Large intestine (tissue), 3 donors: ENCODE measurements at regions not wholly inside any gene's neighbourhood (a gene's known extent, or its start where the extent isn't known, plus 50 kb on each side); places are given as distances from the start of the nearest gene placed in this dataset.

Experiments used
- DNase-seq, 2 donors: peaks; one replicate each; pipeline versions ENCODE4 v3.0.0 to v3.0.0-alpha.2; 2013
- H3K27ac ChIP-seq: one replicate; pipeline ENCODE4 v1.5.1; 2013; ENCODE audit warnings: low read length
- H3K27me3 ChIP-seq: 2 replicates; pipeline ENCODE4 v1.6.1; 2013; ENCODE audit warnings: low read length; ENCODE audit not compliant: control insufficient read depth, insufficient read depth
- H3K36me3 ChIP-seq: 2 replicates; pipeline ENCODE4 v1.6.1; 2013; ENCODE audit warnings: low read length; ENCODE audit not compliant: control insufficient read depth, insufficient read depth
- H3K4me1 ChIP-seq: one replicate; pipeline ENCODE4 v1.6.1; 2013; ENCODE audit warnings: low read length; ENCODE audit not compliant: control insufficient read depth, insufficient read depth
- H3K4me3 ChIP-seq: one replicate; pipeline ENCODE4 v1.5.1; 2013; ENCODE audit warnings: low read length
- H3K9me3 ChIP-seq: one replicate; pipeline ENCODE4 v1.6.1; 2013; ENCODE audit warnings: mild to moderate bottlenecking, low read depth, low read length, moderate library complexity; ENCODE audit not compliant: control insufficient read depth
- WGBS: methylation state at CpG from one replicate; pipeline ENCODE4 v1.1.5; 2013; ENCODE audit warnings: low lambda C conversion rate; ENCODE audit not compliant: insufficient coverage; 5-methylcytosine and 5-hydroxymethylcytosine counted together

DNA sequence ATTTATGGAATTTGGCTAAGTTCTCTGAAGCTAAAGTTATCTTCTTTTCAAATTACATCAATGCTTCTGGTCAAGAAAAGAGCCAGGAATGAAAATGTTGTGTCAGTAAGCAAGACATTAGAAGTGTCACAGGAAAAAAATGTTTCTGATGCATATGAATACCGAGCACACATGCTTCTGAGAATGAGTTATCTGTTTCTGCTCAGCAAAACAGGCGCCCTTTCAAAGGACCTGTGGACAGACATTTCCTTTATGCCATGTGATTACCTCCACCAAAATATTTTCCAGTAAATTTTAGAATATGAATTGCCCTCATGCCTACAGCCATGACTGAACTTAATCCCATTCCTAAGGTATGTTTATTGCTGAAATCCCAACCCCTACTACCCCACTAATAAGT lies 55.4 kb upstream of the RNF180 start:
- H3K4me3 ChIP-seq: no peak overlapping the region
- WGBS: no CpG with 5 or more reads among the region's 2 CpGs
- no peak overlapping the region for H3K27ac ChIP-seq
- H3K36me3 ChIP-seq: no peaks in the 10 kb centered on the region
- H3K27me3 ChIP-seq: no peaks in the 10 kb centered on the region
- no peaks in the 10 kb centered on the region for H3K9me3 ChIP-seq
- no peaks in the 10 kb centered on the region for H3K4me1 ChIP-seq
- no peak for DNase-seq

DNA sequence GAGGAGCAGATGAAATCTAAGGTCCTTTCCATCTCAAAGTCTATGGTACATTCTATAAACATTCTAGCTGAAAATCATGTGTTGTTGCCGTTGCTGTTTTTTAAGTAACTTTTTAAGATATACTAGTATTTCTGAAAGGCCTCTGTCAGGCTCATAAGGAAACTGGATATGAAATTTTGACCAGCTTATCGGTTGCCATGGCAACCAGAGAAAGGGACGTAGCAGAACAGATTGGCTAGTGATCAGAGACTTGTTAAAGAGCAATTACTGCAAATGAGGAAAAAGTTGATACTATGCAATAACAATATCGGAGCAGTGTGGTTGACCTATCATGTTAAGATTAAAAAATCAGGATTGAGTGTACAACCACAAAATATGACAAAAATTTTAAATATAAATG lies 57.0 kb upstream of the RNF180 start:
- Histone ChIP-seq H3K4me1 (no peaks in the 10 kb centered on the region), H3K27me3 (no peaks in the 10 kb centered on the region), H3K36me3 (no peaks in the 10 kb centered on the region), H3K4me3 (no peak overlapping the region), H3K9me3 (no peaks in the 10 kb centered on the region), H3K27ac (no peak overlapping the region)
- 100% methylated on average over 3 of the region's 4 CpGs for WGBS
- DNase-seq: no peak

DNA sequence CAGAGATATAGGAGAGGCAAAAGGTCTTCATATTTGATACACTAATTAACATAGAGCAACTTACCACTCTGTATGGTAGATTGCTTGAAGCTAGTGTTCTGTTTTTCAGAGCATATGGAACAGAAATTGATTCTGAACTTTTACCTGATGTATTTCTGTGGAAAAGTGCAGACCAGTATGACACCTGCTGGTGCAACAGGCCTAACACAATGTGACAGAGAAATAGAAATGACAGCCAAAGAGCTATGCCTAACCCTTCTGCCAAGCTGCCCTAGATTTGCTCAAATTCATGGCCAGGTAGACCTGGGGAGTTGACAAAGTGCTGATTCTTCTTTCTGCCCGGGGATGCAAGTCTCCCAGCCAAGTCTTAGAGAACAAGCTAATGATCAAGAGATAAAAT lies 65.4 kb upstream of the RNF180 start:
- WGBS: no CpG with 5 or more reads among the region's 1 CpG
- no peaks in the 10 kb centered on the region for H3K4me1 ChIP-seq
- no peak for DNase-seq

DNA sequence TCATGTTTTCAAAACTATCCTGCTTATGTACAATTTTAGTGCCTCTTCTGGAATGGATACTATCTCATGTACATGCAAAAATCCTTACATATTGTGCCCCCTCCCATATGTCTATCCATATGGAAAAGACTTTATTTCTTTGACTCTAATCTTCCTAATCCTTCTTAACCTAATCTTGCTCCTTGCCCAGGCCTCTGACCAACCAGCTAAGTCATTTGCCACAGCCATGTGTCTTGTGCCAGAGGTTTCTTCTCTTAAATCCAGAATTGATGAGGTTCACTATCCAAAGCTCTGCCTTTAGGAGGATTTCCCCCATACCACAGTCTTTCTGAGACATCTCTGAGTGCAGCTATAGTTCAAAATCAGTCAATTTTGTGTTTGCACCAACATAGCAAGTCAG lies 68.9 kb upstream of the RNF180 start:
- H3K9me3 ChIP-seq: no peaks in the 10 kb centered on the region
- H3K36me3 ChIP-seq: no peaks in the 10 kb centered on the region
- H3K27ac ChIP-seq: no peak overlapping the region
- no peaks in the 10 kb centered on the region for H3K27me3 ChIP-seq
- no peaks in the 10 kb centered on the region for H3K4me1 ChIP-seq
- no peak overlapping the region for H3K4me3 ChIP-seq
- DNase-seq: no peak

More for the DNA sequence above, 65.4 kb upstream of the RNF180 start:
- Histone ChIP-seq H3K4me3 (no peak overlapping the region), H3K9me3 (no peaks in the 10 kb centered on the region), H3K27me3 (no peaks in the 10 kb centered on the region), H3K27ac (no peak overlapping the region), H3K36me3 (no peaks in the 10 kb centered on the region)

DNA sequence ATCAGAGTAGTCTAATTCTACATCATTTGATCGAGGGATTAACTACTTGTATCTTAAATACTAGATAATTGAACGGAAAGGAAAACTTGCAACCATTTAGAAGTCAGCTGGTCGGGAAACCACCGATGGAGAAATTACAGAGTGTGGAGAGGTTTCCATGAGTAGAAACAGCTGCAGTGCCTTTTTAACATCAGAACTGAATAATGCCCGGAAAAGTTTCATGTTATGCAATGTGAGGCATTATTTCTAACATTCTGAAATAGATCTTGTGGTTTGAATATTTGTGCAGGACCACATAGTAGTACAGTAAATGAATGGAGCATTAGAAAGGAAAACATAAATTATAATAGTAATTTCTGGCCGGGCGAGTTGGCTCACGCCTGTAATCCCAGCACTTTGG lies 88.1 kb upstream of the RNF180 start:
- no peak overlapping the region for H3K27ac ChIP-seq
- no peaks in the 10 kb centered on the region for H3K4me1 ChIP-seq
- no peak overlapping the region for H3K4me3 ChIP-seq
- H3K36me3 ChIP-seq: no peaks in the 10 kb centered on the region
- DNase-seq: no peak
- no peaks in the 10 kb centered on the region for H3K9me3 ChIP-seq
- WGBS: no CpG with 5 or more reads among the region's 8 CpGs
- H3K27me3 ChIP-seq: no peaks in the 10 kb centered on the region

DNA sequence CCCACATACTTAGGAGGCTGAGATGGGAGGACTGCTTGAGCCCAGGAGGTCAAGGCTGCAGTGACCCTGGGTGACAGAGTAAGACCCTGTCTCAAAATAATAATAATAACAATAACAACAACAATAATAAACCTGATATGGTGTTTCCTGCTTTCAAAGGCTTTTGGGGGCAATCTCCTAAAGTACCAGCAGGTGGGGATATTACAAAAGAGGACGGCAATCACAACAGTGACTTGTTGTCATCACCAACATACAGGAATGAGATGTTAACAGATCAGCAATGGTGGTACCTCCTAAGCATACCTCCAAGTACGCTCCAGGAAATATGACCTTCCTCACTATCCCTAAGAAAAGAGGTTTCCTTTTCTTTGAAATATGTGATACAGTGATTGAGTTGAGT lies 91.1 kb upstream of the RNF180 start:
- H3K27ac ChIP-seq: no peak overlapping the region
- H3K27me3 ChIP-seq: no peaks in the 10 kb centered on the region
- 67% methylated on average over 1 of the region's 2 CpGs for WGBS
- H3K36me3 ChIP-seq: no peaks in the 10 kb centered on the region
- no peak overlapping the region for H3K4me3 ChIP-seq
- H3K9me3 ChIP-seq: no peaks in the 10 kb centered on the region
- H3K4me1 ChIP-seq: no peaks in the 10 kb centered on the region
- peak in 1 of 2 donors; percentile 7 for DNase-seq

DNA sequence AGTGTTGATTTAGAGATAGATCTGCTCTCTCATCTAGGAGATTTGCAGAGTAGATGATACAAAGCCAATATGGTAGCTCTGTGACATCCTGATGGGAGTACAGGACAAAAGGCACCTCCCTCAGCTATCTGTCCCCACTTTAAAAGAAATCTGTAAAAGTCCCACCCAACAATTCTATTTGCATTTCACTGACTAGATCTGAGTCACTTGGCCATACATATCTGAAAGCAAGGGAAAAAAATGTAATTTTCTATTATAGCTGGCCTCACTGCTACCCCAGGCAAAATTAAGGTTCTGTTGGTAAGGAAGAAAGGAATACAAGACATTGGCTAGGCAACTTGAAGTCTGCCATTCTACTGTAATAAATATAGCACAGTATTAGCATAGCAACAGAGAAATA lies 96.2 kb upstream of the RNF180 start:
- DNase-seq: no peak
- no peak overlapping the region for H3K4me3 ChIP-seq
- no peaks in the 10 kb centered on the region for H3K27me3 ChIP-seq
- H3K27ac ChIP-seq: no peak overlapping the region
- H3K36me3 ChIP-seq: no peaks in the 10 kb centered on the region
- H3K9me3 ChIP-seq: peaks cover 2% of the 10 kb centered on the region
- no peaks in the 10 kb centered on the region for H3K4me1 ChIP-seq

DNA sequence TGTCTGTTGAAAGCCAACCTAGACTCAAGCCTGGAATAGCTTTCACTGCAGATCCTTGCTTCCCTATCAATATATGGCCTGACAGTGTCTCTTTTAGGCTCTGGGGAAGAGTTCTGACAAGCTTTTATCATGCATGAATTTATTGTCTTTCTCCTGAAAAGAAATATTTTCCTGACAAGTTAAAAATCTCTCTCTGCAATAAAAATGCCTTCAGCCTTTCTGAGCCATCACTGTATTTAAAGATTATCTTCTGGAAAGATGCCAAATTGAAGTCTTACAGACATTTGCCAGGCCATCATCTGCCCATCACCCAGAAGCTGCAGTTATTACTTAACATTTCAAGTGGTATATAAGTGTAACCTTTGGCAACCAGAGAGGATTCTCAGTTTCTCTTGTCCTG lies 88.1 kb upstream of the HTR1A start:
- Histone ChIP-seq H3K27ac (no peak overlapping the region), H3K4me1 (no peaks in the 10 kb centered on the region), H3K4me3 (no peak overlapping the region), H3K36me3 (no peaks in the 10 kb centered on the region), H3K27me3 (no peaks in the 10 kb centered on the region), H3K9me3 (no peaks in the 10 kb centered on the region)
- DNase-seq: no peak

DNA sequence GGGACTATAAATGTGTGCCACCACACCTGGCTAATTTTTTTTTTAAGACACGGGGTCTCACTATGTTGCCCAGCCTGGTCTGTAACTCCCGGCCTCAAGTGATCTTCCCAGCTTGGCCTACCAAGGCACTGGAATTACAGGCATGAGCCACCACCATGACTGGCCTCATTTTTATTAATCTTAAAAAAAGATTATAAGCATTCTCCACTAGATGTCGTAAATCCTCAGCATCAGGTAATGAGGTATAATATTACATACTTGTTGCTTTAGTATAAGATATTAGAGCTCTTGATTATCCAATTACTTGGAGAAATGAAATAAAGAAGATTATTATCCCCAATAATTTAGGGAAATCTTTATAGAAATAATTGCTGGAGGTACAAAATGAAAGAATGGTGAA lies 78.2 kb upstream of the HTR1A start:
- Histone ChIP-seq H3K4me1 (no peaks in the 10 kb centered on the region), H3K27me3 (no peaks in the 10 kb centered on the region), H3K4me3 (no peak overlapping the region), H3K27ac (no peak overlapping the region), H3K36me3 (no peaks in the 10 kb centered on the region), H3K9me3 (peaks cover 4% of the 10 kb centered on the region)
- DNase-seq: no peak
- 68% methylated on average over 2 of the region's 3 CpGs for WGBS

DNA sequence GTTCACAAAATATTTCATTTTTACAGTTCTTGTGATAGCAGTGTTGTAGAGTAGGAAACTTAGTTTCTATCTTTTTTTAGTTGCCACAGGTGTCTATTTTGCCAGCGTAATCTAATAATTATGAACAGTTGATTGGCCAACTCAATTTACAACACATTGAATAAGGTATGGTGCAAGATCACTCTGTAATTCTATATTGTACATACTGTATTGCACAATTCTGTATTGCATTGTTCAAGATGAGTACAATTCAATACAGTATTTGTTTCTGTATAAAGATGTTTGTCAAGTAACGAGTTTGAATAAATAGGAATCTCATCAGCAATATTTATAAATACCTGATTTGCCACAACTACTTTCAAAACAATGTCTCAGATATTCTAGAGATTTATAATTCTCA lies 64.2 kb upstream of the HTR1A start:
- no peak overlapping the region for H3K27ac ChIP-seq
- 100% methylated on average over 1 of the region's 2 CpGs for WGBS
- DNase-seq: no peak

DNA sequence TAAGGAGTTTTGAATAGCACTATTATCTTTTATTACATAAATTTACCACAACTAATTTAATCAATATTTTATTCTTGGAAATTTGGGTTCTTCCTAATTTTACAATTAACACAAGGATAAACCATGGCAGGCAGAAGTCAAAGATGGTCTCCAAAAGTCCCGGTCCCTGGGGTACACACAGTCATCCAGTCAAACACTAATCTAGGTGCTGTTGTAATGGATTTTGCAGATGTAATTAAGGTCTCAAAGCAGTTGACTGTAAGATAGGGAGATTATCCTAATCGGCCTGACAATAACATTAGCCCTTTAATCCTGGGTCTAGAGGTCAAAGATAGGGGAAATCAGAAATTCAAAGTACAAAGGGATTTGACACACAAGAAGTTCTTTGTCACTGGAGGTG lies 57.5 kb upstream of the HTR1A start:
- no peaks in the 10 kb centered on the region for H3K4me1 ChIP-seq
- whole genome bisulfite sequencing: no CpG with 5 or more reads among the region's 2 CpGs
- no peaks in the 10 kb centered on the region for H3K9me3 ChIP-seq
- H3K36me3 ChIP-seq: no peaks in the 10 kb centered on the region
- H3K4me3 ChIP-seq: no peak overlapping the region
- no peak overlapping the region for H3K27ac ChIP-seq
- H3K27me3 ChIP-seq: no peaks in the 10 kb centered on the region
- DNase-seq: no peak

More for the DNA sequence above, 64.2 kb upstream of the HTR1A start:
- H3K9me3 ChIP-seq: no peaks in the 10 kb centered on the region
- no peak overlapping the region for H3K4me3 ChIP-seq
- no peaks in the 10 kb centered on the region for H3K27me3 ChIP-seq
- no peaks in the 10 kb centered on the region for H3K4me1 ChIP-seq
- no peaks in the 10 kb centered on the region for H3K36me3 ChIP-seq
